ENCODE measurements at regions not wholly inside any gene's neighbourhood (a gene's known extent, or its start where the extent isn't known, plus 50 kb on each side); places are given as distances from the start of the nearest gene placed in this dataset.
"Not testable (repeated sequence)": the region's sequence is repeated elsewhere in the genome, so short reads cannot be mapped to it uniquely, and the experiment has no call there.

GRCh38 chr18:10336749-10337350 is 117.6 kb upstream of the APCDD1 start:
- ATAC-seq: no peak
- intact Hi-C loops (cut with DNase I): no loop called here
- no peak for DNase-seq

- intact Hi-C loops (cut with DNase I): no loop called here
- DNase-seq (no peak), ATAC-seq (no peak)
Measured at GRCh38 chr18:10340821-10341220, 113.6 kb upstream of the APCDD1 start.

GRCh38 chr18:10343778-10344177 is 110.7 kb upstream of the APCDD1 start:
- intact Hi-C loops (cut with DNase I): no loop called here
- ATAC-seq: peak in 1 of 2 donors; percentile 57
- no peak for DNase-seq

- intact Hi-C loops (cut with DNase I): no loop called here
- no peak for ATAC-seq
- no peak for DNase-seq
Measured at GRCh38 chr18:10346749-10347415, 107.6 kb upstream of the APCDD1 start.

GRCh38 chr18:10349561-10349960 is 104.9 kb upstream of the APCDD1 start:
- ATAC-seq (no peak), DNase-seq (no peak)
- intact Hi-C loops (cut with DNase I): no loop called here

GRCh38 chr18:10350661-10351060 is 103.8 kb upstream of the APCDD1 start:
- intact Hi-C loops (cut with DNase I): no loop called here
- DNase-seq: no peak
- no peak for ATAC-seq

- ATAC-seq: no peak
- DNase-seq: no peak
- intact Hi-C loops (cut with DNase I): no loop called here
Measured at GRCh38 chr18:10351219-10351818, 103.1 kb upstream of the APCDD1 start.

GRCh38 chr18:10351858-10352257 is 102.6 kb upstream of the APCDD1 start:
- DNase-seq: no peak
- intact Hi-C loops (cut with DNase I): no loop called here
- ATAC-seq: peak; percentile 39 to 47

GRCh38 chr18:10352671-10353070 is 101.8 kb upstream of the APCDD1 start:
- no peak for DNase-seq
- intact Hi-C loops (cut with DNase I): no loop called here
- no peak for ATAC-seq

- ATAC-seq: peak; percentile 45 to 75
Measured at GRCh38 chr18:10353791-10354190, 100.6 kb upstream of the APCDD1 start.

GRCh38 chr18:10354241-10354811 is 100.1 kb upstream of the APCDD1 start:
- no peak for DNase-seq
- intact Hi-C loops (cut with DNase I): no loop called here
- peak; percentile 56 to 85 for ATAC-seq

More at GRCh38 chr18:10353791-10354190, 100.6 kb upstream of the APCDD1 start:
- intact Hi-C loops (cut with DNase I): no loop called here
- DNase-seq: no peak

- intact Hi-C loops (cut with DNase I): no loop called here
- ATAC-seq (no peak), DNase-seq (no peak)
Measured at GRCh38 chr18:10354890-10355289, 99.5 kb upstream of the APCDD1 start.

- DNase-seq; intact Hi-C loops (cut with DNase I); ATAC-seq: not testable (repeated sequence)
Measured at GRCh38 chr18:10356999-10357398, 97.4 kb upstream of the APCDD1 start.

- no peak for ATAC-seq
- no peak for DNase-seq
- intact Hi-C loops (cut with DNase I): no loop called here
Measured at GRCh38 chr18:10361660-10362059, 92.8 kb upstream of the APCDD1 start.

- no peak for ATAC-seq
- DNase-seq: no peak
- intact Hi-C loops (cut with DNase I): no loop called here
Measured at GRCh38 chr18:10365021-10365500, 89.4 kb upstream of the APCDD1 start.

GRCh38 chr18:10365901-10366300 is 88.5 kb upstream of the APCDD1 start:
- DNase-seq: no peak
- intact Hi-C loops (cut with DNase I): no loop called here
- ATAC-seq: no peak

GRCh38 chr18:10367836-10368235 is 86.6 kb upstream of the APCDD1 start:
- ATAC-seq (no peak), DNase-seq (no peak)
- intact Hi-C loops (cut with DNase I): no loop called here

- DNase-seq: no peak
Measured at GRCh38 chr18:10368456-10369453, 85.7 kb upstream of the APCDD1 start.

GRCh38 chr18:10370716-10371115 is 83.7 kb upstream of the APCDD1 start:
- DNase-seq: no peak
- intact Hi-C loops (cut with DNase I): no loop called here
- no peak for ATAC-seq

More at GRCh38 chr18:10368456-10369453, 85.7 kb upstream of the APCDD1 start:
- no peak for ATAC-seq
- intact Hi-C loops (cut with DNase I): no loop called here
